Activated T-cell treated with anti-CD3 and anti-CD28 coated beads, Interleukin-2, amount 50 U/mL, for 24 hours (primary cell): ENCODE measurements at regions not wholly inside any gene's neighbourhood (a gene's known extent, or its start where the extent isn't known, plus 50 kb on each side); places are given as distances from the start of the nearest gene placed in this dataset.

Experiments
- DNase-seq: peaks from one replicate; pipeline ENCODE4 v3.0.0-alpha.2; 2020
- H3K27ac Mint-ChIP-seq: 2 replicates; pipeline ENCODE4 v1.8.0; 2020; ENCODE audit warnings: mild to moderate bottlenecking, mixed read lengths
- H3K27me3 Mint-ChIP-seq: 2 replicates; pipeline ENCODE4 v1.8.0; 2020; ENCODE audit warnings: mixed read lengths
- H3K36me3 Mint-ChIP-seq: 2 replicates; pipeline ENCODE4 v1.8.0; 2020; ENCODE audit warnings: low read depth, mixed read lengths
- H3K4me1 Mint-ChIP-seq: 2 replicates; pipeline ENCODE4 v1.8.0; 2020; ENCODE audit warnings: low read depth, mixed read lengths
- H3K4me3 Mint-ChIP-seq: 2 replicates; pipeline ENCODE4 v1.8.0; 2020; ENCODE audit warnings: mild to moderate bottlenecking, moderate library complexity, mixed read lengths
- H3K9me3 Mint-ChIP-seq: 2 replicates; pipeline ENCODE4 v1.8.0; 2020; ENCODE audit warnings: mixed read lengths

DNA sequence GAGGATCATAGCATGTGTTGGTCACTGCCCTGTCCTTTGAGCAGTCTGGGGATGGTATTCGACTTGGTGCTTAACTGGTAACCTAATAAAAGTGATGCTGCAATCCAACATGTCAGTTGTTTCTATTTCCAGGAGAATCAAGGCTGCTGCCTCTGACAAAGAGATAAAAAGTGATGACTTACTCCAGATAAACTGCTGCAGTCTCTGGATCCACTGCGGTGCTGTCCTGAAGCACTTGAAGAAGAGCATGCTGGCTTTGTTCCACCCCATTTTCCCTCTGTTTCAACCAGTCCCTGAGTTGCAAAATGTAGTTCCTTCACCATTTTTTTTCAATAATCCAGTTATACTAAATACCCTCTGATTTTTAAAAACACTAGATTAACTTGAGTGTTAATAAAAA lies 403.5 kb upstream of the ANKRD30A start:
- H3K27ac Mint-ChIP-seq, result no peak overlapping the region

DNA sequence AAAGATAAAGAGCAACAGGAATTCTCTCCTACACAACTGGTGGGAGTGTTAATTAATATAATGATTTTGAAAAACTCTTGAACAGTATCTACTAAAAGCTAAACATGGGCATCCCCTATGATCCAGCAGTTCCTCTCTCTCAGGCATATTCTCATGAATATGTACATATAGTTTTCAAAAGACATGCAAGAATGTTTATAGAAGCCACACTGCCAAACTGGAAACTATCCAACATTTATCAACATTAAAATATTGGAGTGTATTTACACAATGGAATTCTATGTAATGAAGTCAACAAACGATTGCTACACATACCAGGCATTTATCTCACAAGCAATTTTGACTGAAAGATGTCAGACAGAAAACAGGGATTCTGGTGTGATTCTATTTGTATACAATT lies 404.5 kb upstream of the ANKRD30A start:
- Mint-ChIP-seq H3K4me3 (no peak overlapping the region), H3K9me3 (peaks cover 14% of the 10 kb centered on the region), H3K27me3 (no peaks in the 10 kb centered on the region), H3K4me1 (no peaks in the 10 kb centered on the region), H3K36me3 (no peaks in the 10 kb centered on the region), H3K27ac (no peak overlapping the region)
- DNase-seq, result no peak

More for the DNA sequence above, 403.5 kb upstream of the ANKRD30A start:
- Mint-ChIP-seq H3K4me1 (no peaks in the 10 kb centered on the region), H3K4me3 (no peak overlapping the region), H3K9me3 (peaks cover 14% of the 10 kb centered on the region), H3K27me3 (no peaks in the 10 kb centered on the region), H3K36me3 (no peaks in the 10 kb centered on the region)
- DNase-seq, result no peak

DNA sequence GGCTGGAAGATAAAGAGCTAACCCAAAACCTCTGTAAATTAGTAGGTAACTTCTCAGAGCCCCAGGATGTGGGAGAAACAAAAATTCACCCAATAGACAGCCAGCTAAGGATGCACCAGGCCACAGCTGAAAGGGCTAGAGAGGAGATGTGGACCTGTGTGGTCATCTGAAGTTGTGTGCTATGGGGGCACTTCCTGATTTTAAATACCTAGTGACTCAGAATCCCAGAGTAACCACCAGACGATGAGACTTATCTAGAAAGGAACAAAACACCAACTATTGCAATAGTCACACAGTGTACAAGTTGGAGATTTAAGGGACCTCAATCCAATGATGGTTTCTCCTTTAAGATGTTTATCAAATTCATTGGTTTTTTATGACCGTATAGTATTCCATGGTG lies 408.3 kb upstream of the ANKRD30A start:
- no peak for DNase-seq
- Mint-ChIP-seq H3K27ac (no peak overlapping the region), H3K9me3 (peaks cover 11% of the 10 kb centered on the region), H3K27me3 (no peaks in the 10 kb centered on the region), H3K4me1 (no peaks in the 10 kb centered on the region), H3K4me3 (no peak overlapping the region), H3K36me3 (no peaks in the 10 kb centered on the region)

DNA sequence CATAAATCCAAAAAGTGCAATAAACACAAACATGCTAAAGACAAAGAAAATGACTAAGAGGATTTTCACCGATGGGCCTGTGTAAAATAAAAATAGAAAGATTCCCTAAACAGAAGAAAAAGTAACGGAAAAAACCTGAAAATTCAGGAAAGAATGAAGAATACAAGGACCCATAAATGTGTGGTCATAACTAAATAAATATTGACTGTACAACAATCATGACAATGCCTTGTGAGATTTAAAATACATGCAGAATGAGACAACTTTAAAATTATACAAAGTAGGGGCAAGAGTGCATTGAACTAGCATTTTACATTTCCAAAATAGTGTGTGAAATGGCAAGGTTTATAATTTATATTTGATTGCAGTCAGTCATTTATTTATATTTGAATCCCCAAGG lies 409.1 kb upstream of the ANKRD30A start:
- no peak for DNase-seq
- no peak overlapping the region for H3K27ac Mint-ChIP-seq
- peaks cover 11% of the 10 kb centered on the region for H3K9me3 Mint-ChIP-seq
- no peaks in the 10 kb centered on the region for H3K36me3 Mint-ChIP-seq
- no peaks in the 10 kb centered on the region for H3K4me1 Mint-ChIP-seq
- H3K4me3 Mint-ChIP-seq, result no peak overlapping the region
- no peaks in the 10 kb centered on the region for H3K27me3 Mint-ChIP-seq

DNA sequence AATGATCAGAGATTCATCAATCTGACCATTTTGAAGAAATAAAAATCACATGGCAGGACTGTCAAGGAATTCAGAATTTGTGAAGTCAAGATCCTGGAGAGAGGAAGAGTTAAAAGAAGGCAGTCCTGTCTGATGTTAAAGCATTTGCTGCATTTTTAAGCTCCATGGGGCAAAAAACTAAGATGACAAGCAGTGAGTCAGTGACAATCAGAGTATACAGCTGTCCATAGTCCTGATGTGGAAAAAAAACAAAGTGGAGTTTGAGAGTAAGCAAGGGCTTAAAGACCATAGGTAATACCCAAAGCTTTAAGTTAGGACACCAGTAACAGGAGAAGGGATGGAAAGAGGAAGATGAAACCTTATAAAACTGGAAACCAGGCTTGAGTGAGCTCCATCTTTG lies 412.7 kb upstream of the ANKRD30A start:
- Mint-ChIP-seq H3K4me3 (no peak overlapping the region), H3K27me3 (no peaks in the 10 kb centered on the region), H3K4me1 (no peaks in the 10 kb centered on the region), H3K36me3 (no peaks in the 10 kb centered on the region), H3K9me3 (peaks cover 3% of the 10 kb centered on the region), H3K27ac (no peak overlapping the region)
- no peak for DNase-seq

DNA sequence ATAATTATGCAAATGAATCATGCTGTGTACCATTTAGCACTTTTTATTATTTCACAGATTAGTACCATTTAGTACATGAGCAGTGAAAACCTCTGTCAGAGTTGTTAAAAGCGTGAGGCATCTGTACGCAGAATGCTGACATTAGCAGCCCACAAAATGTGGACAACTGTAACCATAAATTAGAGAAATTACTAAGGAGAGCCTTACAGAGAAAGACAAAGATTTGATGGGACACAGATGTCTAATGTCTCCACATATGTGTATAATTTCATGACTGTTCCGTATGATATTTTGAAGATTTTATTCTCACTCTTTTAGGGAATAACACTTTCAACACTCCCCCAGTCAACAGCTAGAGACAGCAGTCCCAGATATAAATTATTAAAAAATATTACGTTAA lies 414.0 kb upstream of the ANKRD30A start:
- Mint-ChIP-seq H3K4me3 (no peak overlapping the region), H3K4me1 (no peaks in the 10 kb centered on the region), H3K9me3 (no peaks in the 10 kb centered on the region), H3K27ac (no peak overlapping the region), H3K27me3 (no peaks in the 10 kb centered on the region), H3K36me3 (no peaks in the 10 kb centered on the region)
- DNase-seq, result no peak

DNA sequence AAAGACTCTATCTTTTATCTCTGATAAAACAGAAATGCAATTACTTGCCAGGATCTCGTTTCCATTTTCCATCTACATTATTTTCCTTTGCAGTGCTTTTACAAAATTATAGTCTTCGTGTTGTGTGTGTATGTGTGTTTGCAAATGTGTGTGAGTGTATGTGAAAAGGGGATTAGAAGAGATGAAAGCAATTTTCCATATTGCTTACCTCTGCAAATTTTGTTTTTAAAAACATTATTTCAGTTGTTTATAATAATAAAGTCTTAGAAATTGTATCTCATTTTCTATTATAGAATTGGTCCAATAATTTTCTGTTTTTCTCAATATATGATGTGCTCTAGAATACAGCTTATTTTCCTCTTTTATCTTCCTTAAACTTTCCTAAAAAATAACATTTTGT lies 421.3 kb upstream of the ANKRD30A start:
- no peak for DNase-seq
- Mint-ChIP-seq H3K27me3 (no peaks in the 10 kb centered on the region), H3K4me3 (no peak overlapping the region), H3K4me1 (no peaks in the 10 kb centered on the region), H3K27ac (no peak overlapping the region), H3K36me3 (no peaks in the 10 kb centered on the region), H3K9me3 (peaks cover 8% of the 10 kb centered on the region)

DNA sequence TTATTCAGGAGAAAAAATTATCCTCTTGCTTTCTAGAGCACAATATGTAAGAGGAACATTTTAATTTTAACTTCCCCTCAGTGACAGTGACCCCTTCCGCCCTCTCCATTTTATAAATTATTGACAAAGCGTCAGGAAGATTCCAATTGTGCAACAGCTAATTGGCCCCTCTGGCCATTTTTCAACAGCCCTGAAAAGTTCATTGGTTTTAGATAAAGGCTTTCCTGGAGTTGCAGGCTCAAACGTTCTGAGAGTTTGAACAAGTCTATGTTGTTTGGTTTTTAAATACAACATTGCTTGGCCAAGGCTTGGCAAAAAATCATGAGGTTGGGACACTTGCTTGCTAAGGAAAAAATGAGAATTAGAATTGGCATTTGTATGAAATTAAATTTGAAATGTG lies 422.2 kb upstream of the ANKRD30A start:
- no peak for DNase-seq
- no peaks in the 10 kb centered on the region for H3K4me1 Mint-ChIP-seq
- no peak overlapping the region for H3K4me3 Mint-ChIP-seq
- no peaks in the 10 kb centered on the region for H3K36me3 Mint-ChIP-seq
- H3K27ac Mint-ChIP-seq, result no peak overlapping the region
- H3K9me3 Mint-ChIP-seq, result peaks cover 8% of the 10 kb centered on the region
- no peaks in the 10 kb centered on the region for H3K27me3 Mint-ChIP-seq

DNA sequence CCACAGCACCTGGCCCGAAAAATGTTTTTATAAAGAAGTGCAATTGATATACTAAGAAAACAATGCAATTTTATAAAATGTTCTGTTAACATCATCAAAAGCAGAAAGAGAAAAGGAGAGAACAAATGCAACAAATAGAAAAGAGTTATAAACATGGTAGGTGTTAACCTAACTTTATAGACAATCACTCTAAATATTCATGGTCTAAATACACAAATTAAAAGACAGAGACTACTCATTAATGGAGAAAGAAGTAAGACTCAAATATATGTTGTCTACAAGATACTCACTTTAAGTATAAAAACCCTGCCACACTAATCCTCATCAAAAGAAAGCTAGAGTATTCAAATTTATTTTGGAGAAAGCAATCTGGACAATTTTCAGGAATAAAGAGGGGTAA lies 425.3 kb upstream of the ANKRD30A start:
- Mint-ChIP-seq H3K9me3 (peaks cover 6% of the 10 kb centered on the region), H3K27me3 (no peaks in the 10 kb centered on the region), H3K4me1 (no peaks in the 10 kb centered on the region), H3K27ac (no peak overlapping the region), H3K36me3 (no peaks in the 10 kb centered on the region), H3K4me3 (no peak overlapping the region)
- DNase-seq, result no peak

DNA sequence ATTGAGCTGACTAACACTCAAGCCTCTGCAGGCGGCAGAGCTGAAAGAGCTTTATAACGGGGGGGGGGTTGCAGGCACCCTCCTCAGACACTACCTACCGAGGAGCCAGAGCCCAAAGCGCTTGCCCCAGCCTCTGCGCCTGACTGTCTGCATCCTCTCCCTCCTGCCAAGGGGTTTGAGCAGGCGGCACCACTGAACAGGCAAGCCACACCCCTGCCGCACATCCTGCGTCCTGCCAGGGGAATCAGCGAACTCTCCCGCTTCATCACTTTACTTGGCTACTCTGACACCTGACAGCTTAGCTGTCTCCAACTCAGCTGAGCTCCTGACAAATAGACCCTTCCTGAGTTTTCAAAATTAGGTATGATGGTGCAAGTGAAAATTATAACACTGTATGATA lies 432.6 kb upstream of the ANKRD30A start:
- no peaks in the 10 kb centered on the region for H3K4me1 Mint-ChIP-seq
- no peaks in the 10 kb centered on the region for H3K27me3 Mint-ChIP-seq
- H3K27ac Mint-ChIP-seq, result no peak overlapping the region
- H3K4me3 Mint-ChIP-seq, result no peak overlapping the region
- DNase-seq, result no peak
- H3K36me3 Mint-ChIP-seq, result no peaks in the 10 kb centered on the region
- H3K9me3 Mint-ChIP-seq, result peaks cover 11% of the 10 kb centered on the region

DNA sequence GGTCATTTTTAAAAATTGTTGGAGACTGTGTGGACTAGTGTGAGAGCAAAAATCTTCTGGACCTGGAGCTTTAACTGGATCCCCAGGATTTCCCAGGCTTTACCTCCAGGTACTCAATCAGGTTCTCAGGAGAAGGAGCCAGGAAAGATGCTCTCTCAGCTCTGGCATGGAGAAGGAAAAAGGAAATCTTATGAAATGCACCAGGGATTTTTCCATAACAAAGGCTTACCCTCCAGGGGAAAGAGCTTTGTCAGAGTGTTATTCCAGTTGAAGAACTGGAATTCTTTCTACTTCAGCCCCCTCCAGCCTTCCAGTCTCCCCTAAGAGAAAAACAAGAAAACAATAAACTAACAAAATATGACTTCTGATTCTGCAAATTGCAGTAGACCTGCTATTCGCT lies 436.7 kb upstream of the ANKRD30A start:
- Mint-ChIP-seq H3K4me1 (no peaks in the 10 kb centered on the region), H3K9me3 (peaks cover 8% of the 10 kb centered on the region), H3K36me3 (no peaks in the 10 kb centered on the region)

DNA sequence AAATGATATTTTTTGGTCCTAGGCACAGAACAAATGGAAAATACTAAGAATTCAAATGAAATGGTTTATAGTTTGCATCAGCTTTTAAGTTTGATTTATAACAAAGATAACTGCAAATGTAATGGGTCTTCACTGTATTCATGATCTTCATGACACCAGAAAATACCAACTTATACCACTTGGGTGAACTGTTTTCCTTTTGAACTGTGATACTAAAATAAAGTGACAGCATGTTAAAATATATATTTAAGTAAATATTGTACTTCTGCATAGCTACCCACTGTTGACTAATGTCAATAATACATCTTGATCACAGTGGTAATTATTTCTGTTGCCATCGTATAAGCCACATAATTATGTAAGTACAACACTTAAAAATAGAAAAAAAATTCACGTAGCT lies 442.0 kb upstream of the ANKRD30A start:
- Mint-ChIP-seq H3K27me3 (no peaks in the 10 kb centered on the region), H3K4me3 (no peak overlapping the region), H3K9me3 (peaks cover 3% of the 10 kb centered on the region), H3K27ac (no peak overlapping the region), H3K36me3 (no peaks in the 10 kb centered on the region), H3K4me1 (no peaks in the 10 kb centered on the region)
- DNase-seq, result no peak

More for the DNA sequence above, 436.7 kb upstream of the ANKRD30A start:
- H3K27me3 Mint-ChIP-seq, result no peaks in the 10 kb centered on the region
- no peak overlapping the region for H3K4me3 Mint-ChIP-seq
- H3K27ac Mint-ChIP-seq, result no peak overlapping the region
- DNase-seq, result no peak

DNA sequence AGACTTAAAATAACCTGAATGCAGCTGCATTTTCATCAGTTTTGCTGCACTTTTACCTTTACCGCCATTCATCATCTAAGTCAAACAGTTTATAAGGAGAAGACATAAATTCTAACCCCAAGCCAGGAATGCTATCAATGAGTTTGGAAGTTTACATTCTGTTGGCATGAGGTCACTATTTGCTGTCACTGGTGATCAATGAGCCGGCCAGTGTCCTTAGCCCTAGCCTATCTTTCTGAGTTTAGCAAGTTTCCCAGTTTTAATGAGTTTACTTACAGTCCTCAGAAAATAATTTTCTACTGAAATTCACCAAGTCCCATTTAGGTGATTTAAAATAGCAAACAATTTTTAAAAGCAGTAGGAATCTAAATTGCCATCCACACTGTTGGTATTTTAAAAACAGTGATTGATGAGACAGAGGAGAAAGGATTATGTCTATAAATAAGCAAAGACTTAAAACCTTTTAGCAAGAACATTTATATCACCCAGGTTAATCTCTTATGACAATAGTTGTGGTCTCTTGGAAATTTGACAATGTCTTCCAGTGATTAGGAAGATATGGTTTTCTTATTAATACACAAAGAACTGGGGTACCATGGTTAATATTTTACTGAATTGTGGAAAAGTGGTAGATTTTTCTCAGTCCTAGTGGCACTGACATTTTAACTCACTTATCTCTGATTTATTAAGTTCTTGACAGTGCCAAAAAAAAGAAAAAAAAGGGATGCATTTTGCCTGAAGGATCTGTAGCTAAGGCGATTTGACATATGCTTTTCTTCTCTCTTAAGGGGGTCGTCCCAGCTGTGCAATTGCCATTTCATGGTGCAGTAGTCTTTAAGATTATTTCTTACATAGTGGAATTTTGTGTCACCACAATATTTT lies 443.4 kb upstream of the ANKRD30A start:
- Mint-ChIP-seq H3K36me3 (no peaks in the 10 kb centered on the region), H3K9me3 (peaks cover 3% of the 10 kb centered on the region), H3K4me1 (no peaks in the 10 kb centered on the region), H3K27me3 (no peaks in the 10 kb centered on the region), H3K4me3 (no peak overlapping the region), H3K27ac (no peak overlapping the region)
- no peak for DNase-seq

DNA sequence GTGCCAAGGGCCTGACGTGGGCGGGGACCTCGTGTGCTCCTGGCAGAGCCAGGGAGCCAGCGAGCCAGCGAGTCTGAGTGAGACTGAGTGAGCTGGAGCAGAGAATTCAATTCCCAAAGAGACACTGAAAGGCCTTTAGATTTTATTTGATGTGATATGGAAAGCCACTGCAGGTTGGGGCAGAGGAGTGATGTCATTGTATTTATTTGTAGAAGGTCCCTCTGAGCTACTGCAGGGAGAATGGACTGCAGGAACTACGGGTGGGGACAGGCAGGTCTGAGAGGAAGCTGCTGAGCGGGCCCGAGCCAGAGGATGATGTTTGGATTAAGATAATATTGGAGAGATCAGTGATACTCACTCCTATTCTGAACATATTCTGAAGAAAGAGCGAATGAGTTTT lies 445.8 kb upstream of the ANKRD30A start:
- no peak overlapping the region for H3K27ac Mint-ChIP-seq
- H3K27me3 Mint-ChIP-seq, result no peaks in the 10 kb centered on the region
- H3K36me3 Mint-ChIP-seq, result no peaks in the 10 kb centered on the region
- DNase-seq, result no peak
- no peak overlapping the region for H3K4me3 Mint-ChIP-seq
- H3K9me3 Mint-ChIP-seq, result peaks cover 10% of the 10 kb centered on the region
- no peaks in the 10 kb centered on the region for H3K4me1 Mint-ChIP-seq

DNA sequence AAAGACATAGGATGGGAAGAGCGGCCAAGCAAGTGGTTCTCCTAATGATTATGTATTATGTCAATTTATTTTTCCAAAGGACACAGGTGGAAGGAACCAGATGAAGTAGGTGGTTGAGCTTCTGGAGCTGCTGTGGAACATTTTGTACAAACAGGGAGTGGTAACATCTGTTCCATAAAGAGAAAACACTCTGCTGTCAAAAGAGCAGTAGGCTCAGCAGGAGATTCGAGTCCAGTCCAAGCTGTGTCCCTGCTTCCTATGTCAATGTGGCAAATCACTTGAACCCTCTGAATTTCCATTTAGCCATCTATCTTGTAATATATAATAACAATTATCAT lies 448.0 kb upstream of the ANKRD30A start:
- no peaks in the 10 kb centered on the region for H3K36me3 Mint-ChIP-seq
- no peak overlapping the region for H3K27ac Mint-ChIP-seq
- H3K9me3 Mint-ChIP-seq, result peaks cover 8% of the 10 kb centered on the region
- no peak overlapping the region for H3K4me3 Mint-ChIP-seq
- no peak for DNase-seq
- H3K27me3 Mint-ChIP-seq, result no peaks in the 10 kb centered on the region
- no peaks in the 10 kb centered on the region for H3K4me1 Mint-ChIP-seq
